Upper lobe of left lung (tissue), 4 donors: ENCODE measurements at regions not wholly inside any gene's neighbourhood (a gene's known extent, or its start where the extent isn't known, plus 50 kb on each side); places are given as distances from the start of the nearest gene placed in this dataset.

ENCODE experiments used
- EP300 ChIP-seq, 4 donors: sonication (generic); formaldehyde crosslinking; IDR thresholded peaks; one replicate each; pipeline ENCODE4 v1.5.1; 2017; ENCODE audit warnings: antibody characterized with exemption in 4 of 4, control low read depth in 2 of 4
- POLR2AphosphoS5 ChIP-seq, 2 donors: sonication (generic); formaldehyde crosslinking; IDR thresholded peaks; one replicate each; pipeline ENCODE4 v1.5.1; 2017; ENCODE audit warnings: antibody characterized with exemption in 2 of 2

DNA sequence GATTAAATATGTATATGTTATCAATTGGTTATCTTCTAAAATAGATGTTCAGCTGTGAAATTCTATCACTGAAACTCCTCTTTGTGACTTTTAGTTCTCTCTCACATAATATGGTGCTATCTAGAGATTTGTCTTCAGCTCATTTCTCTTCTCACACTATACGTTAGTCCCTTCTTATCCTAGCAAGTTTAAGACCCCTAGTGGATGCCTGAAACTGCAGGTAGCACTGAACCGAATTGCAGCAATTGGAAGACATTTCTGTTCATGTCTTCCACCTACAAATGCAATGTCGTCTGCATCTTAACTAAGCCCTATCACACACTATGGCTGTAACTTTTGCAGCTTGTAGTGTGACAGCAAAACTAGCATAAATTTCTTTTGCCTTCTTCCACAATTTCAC is 442.7 kb upstream of the POM121L12 start:
- TF ChIP-seq POLR2AphosphoS5 (IDR thresholded peaks at IDR 0.05) (no peak), EP300 (IDR thresholded peaks at IDR 0.05) (no peak)
